A549 (cell line): ENCODE measurements at regions not wholly inside any gene's neighbourhood (a gene's known extent, or its start where the extent isn't known, plus 50 kb on each side); places are given as distances from the start of the nearest gene placed in this dataset.

Experiments used
- CTCF ChIP-seq: fragments of >200 bp; sonication (Bioruptor Twin); formaldehyde crosslinking; IDR thresholded peaks from 3 replicates; pipeline ENCODE4 v1.5.1; 2016
- FOSL2 ChIP-seq, 2 experiments: fragments of 450-650 bp in 1 of 2; fragments of >200 bp in 1 of 2; sonication (Bioruptor Twin) in 1 of 2; formaldehyde crosslinking; IDR thresholded peaks; 2 replicates each; pipeline versions ENCODE4 v1.5.0 to v1.6.1; 2016 to 2020; ENCODE audit warnings: mild to moderate bottlenecking in 1 of 2, moderate library complexity in 1 of 2
- POLR2A ChIP-seq: IDR thresholded peaks from 2 replicates; pipeline ENCODE4 v1.6.1; 2012; ENCODE audit warnings: mild to moderate bottlenecking, low read length
- TP53 ChIP-seq: fragments of 250-450 bp; sonication (Bioruptor Pico); IDR thresholded peaks from 2 replicates; pipeline ENCODE4 v1.5.0; 2021; ENCODE audit warnings: mild to moderate bottlenecking, moderate library complexity
- TF ChIP-seq, protein P1 (sequence below): fragments of 200-600 bp; sonication (generic); IDR thresholded peaks from 2 replicates; pipeline ENCODE4 v1.6.1; 2016; ENCODE audit warnings: antibody characterized with exemption, mild to moderate bottlenecking, moderate library complexity

DNA sequence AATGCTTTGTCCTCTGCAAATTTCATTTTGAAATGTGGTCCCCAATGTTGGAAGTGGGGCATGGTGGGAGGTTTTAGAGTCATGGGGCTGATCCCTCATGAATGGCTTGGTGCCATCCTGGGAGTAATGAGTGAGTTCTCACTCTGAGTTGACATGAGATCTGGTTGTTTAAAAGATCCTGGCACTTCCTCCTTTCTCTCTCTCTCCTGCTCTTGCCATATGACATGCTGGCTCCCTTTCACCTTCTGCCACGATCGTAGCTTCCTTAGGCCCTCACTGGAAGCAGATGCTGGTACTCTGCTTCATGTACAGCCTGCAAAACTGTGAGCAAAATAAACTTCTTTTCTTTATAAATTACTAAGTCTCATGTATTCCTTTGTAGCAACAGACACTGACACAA, 262.0 kb downstream of the IL15 start:
- TF ChIP-seq TP53 (CRISPR knock-in tag) (no peak), CTCF (no peak), FOSL2 (IDR thresholded peaks at IDR 0.05) (no peak), FOSL2 (CRISPR knock-in tag; IDR thresholded peaks at IDR 0.05) (no peak), POLR2A (no peak)
- TF ChIP-seq, protein P1, sequence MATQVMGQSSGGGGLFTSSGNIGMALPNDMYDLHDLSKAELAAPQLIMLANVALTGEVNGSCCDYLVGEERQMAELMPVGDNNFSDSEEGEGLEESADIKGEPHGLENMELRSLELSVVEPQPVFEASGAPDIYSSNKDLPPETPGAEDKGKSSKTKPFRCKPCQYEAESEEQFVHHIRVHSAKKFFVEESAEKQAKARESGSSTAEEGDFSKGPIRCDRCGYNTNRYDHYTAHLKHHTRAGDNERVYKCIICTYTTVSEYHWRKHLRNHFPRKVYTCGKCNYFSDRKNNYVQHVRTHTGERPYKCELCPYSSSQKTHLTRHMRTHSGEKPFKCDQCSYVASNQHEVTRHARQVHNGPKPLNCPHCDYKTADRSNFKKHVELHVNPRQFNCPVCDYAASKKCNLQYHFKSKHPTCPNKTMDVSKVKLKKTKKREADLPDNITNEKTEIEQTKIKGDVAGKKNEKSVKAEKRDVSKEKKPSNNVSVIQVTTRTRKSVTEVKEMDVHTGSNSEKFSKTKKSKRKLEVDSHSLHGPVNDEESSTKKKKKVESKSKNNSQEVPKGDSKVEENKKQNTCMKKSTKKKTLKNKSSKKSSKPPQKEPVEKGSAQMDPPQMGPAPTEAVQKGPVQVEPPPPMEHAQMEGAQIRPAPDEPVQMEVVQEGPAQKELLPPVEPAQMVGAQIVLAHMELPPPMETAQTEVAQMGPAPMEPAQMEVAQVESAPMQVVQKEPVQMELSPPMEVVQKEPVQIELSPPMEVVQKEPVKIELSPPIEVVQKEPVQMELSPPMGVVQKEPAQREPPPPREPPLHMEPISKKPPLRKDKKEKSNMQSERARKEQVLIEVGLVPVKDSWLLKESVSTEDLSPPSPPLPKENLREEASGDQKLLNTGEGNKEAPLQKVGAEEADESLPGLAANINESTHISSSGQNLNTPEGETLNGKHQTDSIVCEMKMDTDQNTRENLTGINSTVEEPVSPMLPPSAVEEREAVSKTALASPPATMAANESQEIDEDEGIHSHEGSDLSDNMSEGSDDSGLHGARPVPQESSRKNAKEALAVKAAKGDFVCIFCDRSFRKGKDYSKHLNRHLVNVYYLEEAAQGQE, result no peak
